IPS DF 19.7 (cell line): ENCODE measurements at regions not wholly inside any gene's neighbourhood (a gene's known extent, or its start where the extent isn't known, plus 50 kb on each side); places are given as distances from the start of the nearest gene placed in this dataset.

Experiments
- DNase-seq: peaks from one replicate; pipeline ENCODE4 v3.0.0-alpha.2; 2013; ENCODE audit warnings: low read depth, low spot score

DNA sequence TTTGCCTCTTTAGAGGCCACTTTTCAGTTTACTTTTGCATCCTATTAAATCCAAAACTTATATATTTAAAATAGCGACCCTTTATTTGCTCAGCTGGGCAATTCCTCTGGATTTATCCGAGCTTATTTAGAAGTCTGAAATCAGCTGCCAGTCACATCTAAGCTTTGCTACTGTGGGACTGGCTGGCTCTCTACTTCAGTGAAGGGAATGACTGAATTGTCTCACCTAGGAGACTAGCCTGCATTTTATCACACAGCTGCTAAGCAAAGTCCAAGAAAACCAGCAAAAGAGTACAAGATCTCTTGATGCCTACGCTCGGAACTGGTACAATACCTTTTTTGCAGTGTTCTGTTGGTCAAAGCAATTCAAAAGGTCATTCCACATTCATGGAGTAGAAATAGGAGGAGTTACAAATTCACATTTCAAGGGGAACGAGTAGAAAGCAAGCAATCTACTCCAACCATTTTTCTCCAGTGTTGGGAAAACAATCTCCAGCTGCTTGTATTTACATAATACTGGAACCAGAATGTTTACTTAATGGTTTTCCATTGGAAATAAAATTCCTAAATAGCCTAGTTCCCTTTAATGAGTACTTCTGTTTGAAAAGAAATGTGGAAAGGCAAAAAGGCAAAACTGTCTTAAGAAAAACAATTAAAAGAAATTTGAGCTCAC lies 160.2 kb downstream of the MAGEB5 start:
- no peak for DNase-seq

DNA sequence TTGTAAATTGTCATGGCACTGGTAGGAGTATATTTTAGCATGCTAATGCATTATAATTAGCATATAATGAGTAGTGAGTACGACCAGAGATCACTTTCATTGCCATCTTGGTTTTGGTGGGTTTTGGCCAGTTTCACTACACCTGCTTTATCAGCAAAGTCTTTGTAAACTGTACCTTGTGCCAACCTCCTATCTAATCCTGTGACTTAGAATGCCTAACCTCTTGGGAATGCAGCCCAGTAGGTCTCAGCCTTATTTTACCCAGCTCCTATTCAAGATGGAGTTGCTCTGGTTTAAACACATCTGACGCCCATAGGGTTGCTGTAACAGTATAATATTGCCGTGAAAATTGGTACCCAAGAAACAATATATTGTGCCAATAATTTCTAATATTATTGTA lies 159.4 kb downstream of the MAGEB5 start:
- DNase-seq, result no peak

DNA sequence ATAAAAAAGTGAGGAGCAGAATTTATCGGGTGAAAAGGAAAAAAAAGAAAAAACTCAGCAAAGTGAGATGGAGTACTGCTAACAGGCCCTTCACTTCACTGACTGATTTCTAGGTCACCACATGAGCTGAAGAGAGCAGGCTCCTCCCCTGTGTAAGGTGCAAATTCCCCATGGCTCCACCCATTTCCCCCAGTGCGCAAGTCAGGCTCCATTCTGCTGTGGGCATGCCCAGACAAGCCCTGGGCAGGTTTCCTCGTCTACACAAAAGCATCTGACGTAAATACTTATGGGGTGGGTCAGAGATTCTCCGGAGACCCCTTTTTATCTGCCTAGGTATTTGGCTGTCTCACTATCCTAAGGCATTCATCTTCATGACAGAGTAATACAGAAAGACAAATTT lies 157.9 kb downstream of the MAGEB5 start:
- DNase-seq, result no peak

DNA sequence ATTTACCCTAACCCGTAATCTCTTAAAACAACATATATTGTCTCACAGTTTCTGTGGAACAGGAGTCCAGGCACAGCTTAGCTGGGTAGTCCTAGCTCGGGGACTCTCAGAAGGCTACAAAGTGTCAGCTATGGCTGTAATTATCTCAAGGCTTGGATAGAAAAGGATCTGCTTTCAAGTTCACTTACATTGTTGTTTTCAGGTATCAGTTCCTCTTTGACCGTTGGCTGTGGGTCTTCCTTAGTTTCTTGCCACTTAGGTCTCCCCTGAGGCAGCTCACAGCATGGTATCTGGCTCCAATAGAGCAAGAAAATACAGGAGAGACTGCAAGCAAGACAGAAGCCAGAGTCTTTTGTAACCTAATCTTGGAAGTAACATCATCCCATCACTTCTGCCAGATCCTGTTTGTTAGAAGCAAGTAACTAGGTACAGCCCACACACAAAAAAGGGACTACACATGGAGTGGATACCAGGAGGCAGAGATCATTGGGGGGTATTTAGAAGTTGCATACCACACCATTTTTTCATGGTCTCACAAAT lies 137.0 kb downstream of the MAGEB5 start:
- no peak for DNase-seq

DNA sequence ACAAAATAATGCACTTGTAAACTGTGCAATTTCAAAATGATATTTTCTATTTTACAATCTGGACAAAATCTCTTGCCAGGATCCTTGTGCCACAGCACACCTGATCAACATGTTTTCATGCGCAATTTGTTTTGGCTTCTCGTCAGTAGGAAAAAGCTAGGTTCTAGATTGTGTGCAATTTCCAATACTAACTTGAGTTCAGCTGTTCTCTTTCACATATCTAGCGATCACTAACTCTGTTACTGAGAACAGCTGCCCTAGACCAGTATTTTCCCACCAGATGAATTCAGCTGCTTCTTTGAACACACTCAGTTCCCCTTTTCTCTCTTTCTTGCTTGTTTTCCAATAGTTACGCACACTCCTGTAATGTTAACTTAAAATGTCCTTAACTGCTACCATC lies 131.2 kb downstream of the MAGEB5 start:
- no peak for DNase-seq

DNA sequence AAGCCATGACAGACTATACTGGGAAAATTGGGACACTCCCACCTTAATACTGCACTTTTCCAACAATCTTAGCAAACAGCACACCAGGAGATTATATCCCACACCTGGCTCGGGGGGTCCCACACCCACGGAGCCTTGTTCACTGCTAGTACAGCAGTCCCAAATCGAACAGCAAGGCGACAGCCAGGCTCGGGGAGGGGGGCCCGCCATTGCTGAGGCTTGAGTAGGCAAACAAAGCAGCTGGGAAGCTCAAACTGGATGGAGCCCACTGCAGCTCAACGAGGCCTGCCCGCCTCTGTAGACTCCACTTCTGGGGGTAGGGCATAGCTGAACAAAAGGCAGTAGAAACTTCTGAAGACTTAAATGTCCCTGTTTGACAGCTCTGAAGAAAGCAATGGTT lies 118.3 kb downstream of the MAGEB5 start:
- no peak for DNase-seq

DNA sequence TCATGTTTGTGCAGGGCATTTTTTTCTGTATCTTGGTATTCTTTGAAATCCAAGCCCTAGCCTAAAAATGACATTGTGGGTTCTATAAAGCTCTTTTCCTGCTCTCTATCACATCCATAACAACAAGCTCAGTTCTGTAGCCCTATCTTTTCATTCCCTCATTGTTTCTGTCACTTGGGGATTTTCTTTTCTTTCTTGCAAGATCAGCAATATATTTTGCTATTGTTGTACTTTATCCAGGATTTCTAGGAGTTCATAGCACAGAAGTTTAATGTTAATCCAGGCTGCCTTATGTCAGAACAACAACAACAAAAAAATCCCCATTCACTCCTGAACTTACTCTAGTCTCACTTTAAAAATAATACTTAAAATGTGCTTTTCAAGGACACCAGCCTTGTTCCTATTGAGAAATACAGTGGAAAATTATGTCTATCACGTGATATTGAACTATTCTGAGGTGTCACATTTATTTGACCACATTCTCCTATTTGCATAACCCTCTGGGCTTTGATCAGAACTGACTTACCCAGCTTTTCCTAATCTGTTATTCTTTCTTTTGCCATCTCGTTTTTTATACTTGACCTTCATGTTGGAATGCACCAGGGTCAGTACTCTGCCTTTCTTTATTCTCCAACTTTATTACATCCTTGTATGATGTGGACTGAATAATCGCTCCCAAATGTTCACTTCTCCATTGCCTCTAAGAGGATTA lies 112.8 kb downstream of the MAGEB5 start:
- no peak for DNase-seq

DNA sequence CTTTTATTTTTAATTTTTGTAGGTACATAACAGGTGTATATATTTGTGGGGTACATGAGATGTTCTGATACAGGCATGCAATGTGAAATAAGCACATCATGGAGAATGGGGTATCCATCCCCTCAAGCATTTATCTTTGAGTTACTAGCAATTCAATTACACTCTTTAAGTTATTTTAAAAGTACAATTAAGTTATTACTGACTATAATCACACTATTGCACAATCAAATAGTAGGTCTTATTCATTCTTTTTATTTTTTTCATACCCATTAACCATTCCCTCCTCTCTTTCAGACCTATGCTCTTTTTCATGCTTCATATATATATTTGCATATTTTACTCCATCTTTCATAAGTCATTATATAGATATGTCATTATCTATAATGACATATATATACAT lies 93.3 kb downstream of the MAGEB5 start:
- DNase-seq, result no peak

DNA sequence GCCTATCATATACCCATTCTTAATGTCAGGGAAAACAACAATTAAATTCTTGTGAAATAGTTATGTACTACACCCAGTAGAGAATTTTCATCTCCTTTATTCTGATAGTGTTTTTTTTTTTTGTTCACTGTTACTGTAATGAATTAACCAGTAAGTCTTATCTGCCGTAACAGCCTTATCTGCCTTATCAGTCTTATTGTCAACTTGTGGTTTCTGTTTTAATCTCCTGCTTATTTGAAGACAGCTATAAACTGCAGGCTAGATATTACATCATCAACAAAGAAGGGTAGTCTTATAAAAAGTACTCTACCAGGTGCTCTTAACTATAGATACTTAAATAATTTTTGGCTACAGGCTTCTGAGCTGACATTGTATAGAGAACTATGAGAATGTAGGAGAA lies 79.5 kb downstream of the MAGEB5 start:
- DNase-seq, result no peak

DNA sequence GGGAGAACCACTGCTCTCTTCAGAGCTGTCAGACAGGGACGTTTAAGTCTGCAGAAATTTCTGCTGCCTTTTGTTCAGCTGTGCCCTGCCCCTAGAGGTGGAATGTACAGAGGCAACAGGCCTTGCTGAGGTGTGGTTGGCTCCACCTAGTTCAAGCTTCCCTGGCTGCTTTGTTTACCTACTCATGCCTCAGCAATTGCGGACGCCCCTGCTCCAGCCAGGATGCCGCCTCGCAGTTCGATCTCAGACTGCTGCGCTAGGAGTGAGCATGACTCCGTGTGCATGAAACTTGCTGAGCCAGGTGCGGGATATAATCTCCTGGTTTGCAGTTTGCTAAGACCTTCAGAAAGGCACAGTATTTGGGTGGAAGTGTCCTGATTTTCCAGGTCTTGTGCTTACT lies 70.9 kb downstream of the MAGEB5 start:
- no peak for DNase-seq
